IPS-NIHi7 (cell line): ENCODE measurements at regions not wholly inside any gene's neighbourhood (a gene's known extent, or its start where the extent isn't known, plus 50 kb on each side); places are given as distances from the start of the nearest gene placed in this dataset.

Experiments used
- DNase-seq: peaks from one replicate; pipeline ENCODE4 v3.0.0; 2012; ENCODE audit warnings: mixed read lengths; ENCODE audit errors: extremely low spot score

- no peak for DNase-seq
Observed at GRCh38 chr3:104735691-104736090, 631.0 kb upstream of the ALCAM start.

GRCh38 chr3:104738271-104738670, 628.4 kb upstream of the ALCAM start:
- no peak for DNase-seq

- no peak for DNase-seq
Observed at GRCh38 chr3:104740874-104741379, 625.8 kb upstream of the ALCAM start.

- DNase-seq, result no peak
Observed at GRCh38 chr3:104742044-104742443, 624.7 kb upstream of the ALCAM start.

- no peak for DNase-seq
Observed at GRCh38 chr3:104745313-104745712, 621.4 kb upstream of the ALCAM start.

GRCh38 chr3:104746056-104746455, 620.7 kb upstream of the ALCAM start:
- DNase-seq, result no peak

GRCh38 chr3:104750581-104750980, 616.1 kb upstream of the ALCAM start:
- DNase-seq, result no peak

GRCh38 chr3:104755791-104756190, 610.9 kb upstream of the ALCAM start:
- no peak for DNase-seq

GRCh38 chr3:104763007-104763406, 603.7 kb upstream of the ALCAM start:
- DNase-seq, result no peak

GRCh38 chr3:104764496-104764895, 602.2 kb upstream of the ALCAM start:
- no peak for DNase-seq

- DNase-seq, result no peak
Observed at GRCh38 chr3:104768886-104769285, 597.8 kb upstream of the ALCAM start.

- DNase-seq, result no peak
Observed at GRCh38 chr3:104779324-104779723, 587.4 kb upstream of the ALCAM start.

- DNase-seq, result no peak
Observed at GRCh38 chr3:104781112-104781511, 585.6 kb upstream of the ALCAM start.

- DNase-seq, result no peak
Observed at GRCh38 chr3:104785947-104786346, 580.8 kb upstream of the ALCAM start.

- DNase-seq, result no peak
Observed at GRCh38 chr3:104787306-104787705, 579.4 kb upstream of the ALCAM start.

- no peak for DNase-seq
Observed at GRCh38 chr3:104788807-104789206, 577.9 kb upstream of the ALCAM start.

- DNase-seq, result no peak
Observed at GRCh38 chr3:104791331-104791730, 575.4 kb upstream of the ALCAM start.

- no peak for DNase-seq
Observed at GRCh38 chr3:104796556-104796955, 570.2 kb upstream of the ALCAM start.

GRCh38 chr3:104805042-104805441, 561.7 kb upstream of the ALCAM start:
- DNase-seq, result no peak

GRCh38 chr3:104805508-104805907, 561.2 kb upstream of the ALCAM start:
- no peak for DNase-seq

GRCh38 chr3:104810896-104811295, 555.8 kb upstream of the ALCAM start:
- DNase-seq, result no peak

GRCh38 chr3:104816008-104816407, 550.7 kb upstream of the ALCAM start:
- no peak for DNase-seq

- DNase-seq, result no peak
Observed at GRCh38 chr3:104816716-104817115, 550.0 kb upstream of the ALCAM start.

GRCh38 chr3:104819333-104819732, 547.4 kb upstream of the ALCAM start:
- DNase-seq, result no peak

GRCh38 chr3:104820959-104821358, 545.8 kb upstream of the ALCAM start:
- no peak for DNase-seq
